Coronary artery (tissue), 2 donors: ENCODE measurements at regions not wholly inside any gene's neighbourhood (a gene's known extent, or its start where the extent isn't known, plus 50 kb on each side); places are given as distances from the start of the nearest gene placed in this dataset.
A peak's percentile ranks its signal among the peaks of the same experiment; 100 is the strongest.

Experiments used
- DNase-seq: peaks from one replicate; pipeline ENCODE4 v3.0.0-alpha.2; 2017; ENCODE audit warnings: low spot score
- H3K27ac ChIP-seq, 2 donors: fragments of 200-600 bp; sonication (generic); one replicate each; pipeline ENCODE4 v1.5.1; 2016 to 2019
- H3K4me3 ChIP-seq: fragments of 200-600 bp; sonication (generic); 2 replicates; pipeline ENCODE4 v1.5.1; 2016; ENCODE audit warnings: mild to moderate bottlenecking, moderate library complexity
- CTCF ChIP-seq: fragments of 200-600 bp; sonication (generic); IDR thresholded peaks from one replicate; pipeline ENCODE4 v1.5.1; 2019; ENCODE audit warnings: antibody characterized with exemption

DNA sequence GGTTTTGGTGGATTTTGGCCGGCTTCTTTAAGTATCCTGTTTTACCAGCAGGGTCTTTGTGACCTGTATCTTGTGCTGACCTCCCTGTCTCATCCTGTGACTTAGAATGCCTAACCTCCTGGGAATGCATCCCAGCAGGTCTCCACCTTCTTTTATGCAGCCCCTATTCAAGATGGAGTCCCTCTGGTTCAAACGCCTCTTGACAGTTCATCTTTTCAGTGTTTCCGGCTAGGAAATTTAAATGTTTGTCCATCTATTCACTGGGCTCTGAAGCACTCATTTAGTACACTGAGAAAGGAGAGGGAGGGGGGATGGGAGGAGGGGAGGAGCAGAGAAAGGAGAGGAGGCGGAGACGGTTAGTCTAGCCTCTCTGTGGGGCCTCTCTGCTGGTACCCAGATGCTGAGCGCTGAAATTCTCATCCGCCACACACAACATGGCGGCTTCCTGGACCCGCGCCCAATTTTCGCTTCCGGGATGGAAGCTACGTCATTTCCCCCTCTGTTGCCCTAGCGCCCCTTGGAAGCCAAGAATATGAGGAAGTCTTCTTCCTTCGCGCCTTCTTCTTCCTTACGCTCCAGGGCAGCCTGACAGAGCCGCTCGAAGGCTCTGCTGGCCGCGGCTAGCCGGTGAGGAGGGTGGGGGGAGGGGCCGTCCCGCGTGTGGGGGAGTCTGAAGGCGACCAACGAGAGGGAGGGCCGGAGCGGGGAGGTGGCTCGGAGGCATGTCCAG is 69.0 kb upstream of the SYT13 start:
- no peak for TF ChIP-seq CTCF
- H3K27ac ChIP-seq: peak overlapping the region; percentile 15 to 77
- peak; percentile 89 for DNase-seq
- peak overlapping the region; percentile 85 for H3K4me3 ChIP-seq

DNA sequence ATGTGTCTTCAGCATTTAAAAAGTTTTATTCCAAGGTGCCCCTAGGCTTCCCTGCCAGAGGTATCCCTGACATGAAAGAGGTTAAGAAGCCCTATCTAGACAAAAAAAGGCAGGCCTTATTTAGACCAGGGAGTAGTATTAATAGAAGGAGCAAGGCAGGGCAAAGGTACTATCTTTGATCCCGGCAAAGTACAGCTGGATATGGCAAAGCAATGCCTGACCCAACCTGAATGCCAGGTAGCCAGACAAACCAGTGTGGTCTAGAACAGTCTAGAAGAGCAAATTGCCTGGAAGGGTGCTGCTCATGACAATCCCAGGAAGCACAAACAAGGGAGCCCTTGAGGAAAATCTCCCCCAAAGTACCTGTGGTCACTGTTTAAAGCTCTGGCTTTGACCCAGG is 62.6 kb upstream of the SYT13 start:
- no peak for TF ChIP-seq CTCF
- Histone ChIP-seq H3K4me3 (no peak overlapping the region), H3K27ac (no peak overlapping the region)
- no peak for DNase-seq

GRCh38 chr11:45347348-45348082 is 61.4 kb upstream of the SYT13 start:
- no peak overlapping the region for H3K27ac ChIP-seq
- no peak for DNase-seq
- TF ChIP-seq CTCF: no peak
- H3K4me3 ChIP-seq: no peak overlapping the region

- Histone ChIP-seq H3K27ac (no peak overlapping the region), H3K4me3 (no peak overlapping the region)
- no peak for TF ChIP-seq CTCF
- no peak for DNase-seq
Observed at GRCh38 chr11:45345491-45345890, 59.4 kb upstream of the SYT13 start.

DNA sequence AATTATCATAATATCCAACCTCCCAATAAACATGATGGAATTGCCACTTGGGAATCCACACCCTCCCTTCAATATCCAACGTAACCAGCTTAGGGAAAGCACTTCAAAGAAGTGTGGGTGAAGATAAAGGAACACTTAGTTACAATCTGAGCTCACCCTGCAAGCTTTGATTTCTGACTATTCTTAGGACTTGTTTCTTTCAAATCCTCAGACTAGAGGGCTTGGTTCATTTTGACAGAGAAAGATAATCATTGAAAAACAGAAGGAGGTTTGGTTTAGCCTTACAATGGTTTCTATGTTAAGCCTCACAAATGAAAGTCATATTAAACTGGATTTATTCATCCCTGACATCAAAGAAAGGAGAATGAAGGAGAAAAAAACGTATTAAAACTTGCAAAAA is 57.9 kb upstream of the SYT13 start:
- no peak for DNase-seq
- no peak for TF ChIP-seq CTCF
- Histone ChIP-seq H3K27ac (no peak overlapping the region), H3K4me3 (no peak overlapping the region)

- TF ChIP-seq CTCF: no peak
- no peak for DNase-seq
- H3K27ac ChIP-seq: no peak overlapping the region
- no peak overlapping the region for H3K4me3 ChIP-seq
Observed at GRCh38 chr11:45343444-45343843, 57.3 kb upstream of the SYT13 start.

DNA sequence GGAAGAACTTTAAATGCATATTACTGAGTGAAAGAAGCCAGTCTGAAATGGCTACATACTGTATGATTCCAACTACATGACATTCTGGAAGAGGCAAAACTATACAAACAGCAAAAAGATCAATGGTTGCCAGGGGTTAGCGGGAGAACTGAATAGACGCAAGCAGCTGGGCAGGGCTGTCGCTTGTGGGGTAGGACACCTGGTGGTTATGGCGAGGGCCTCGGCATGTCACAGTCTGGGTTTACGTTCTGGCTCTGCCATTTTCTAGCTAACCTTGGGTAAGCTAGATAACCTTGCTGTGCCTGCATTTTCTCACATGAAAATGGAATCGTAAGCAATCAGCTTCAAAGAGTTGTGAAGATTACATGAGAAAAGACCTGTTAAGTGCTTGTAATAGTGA is 55.2 kb upstream of the SYT13 start:
- H3K27ac ChIP-seq: no peak overlapping the region
- no peak for DNase-seq
- H3K4me3 ChIP-seq: no peak overlapping the region
- no peak for TF ChIP-seq CTCF
